DOHH2 (cell line): ENCODE measurements at regions not wholly inside any gene's neighbourhood (a gene's known extent, or its start where the extent isn't known, plus 50 kb on each side); places are given as distances from the start of the nearest gene placed in this dataset.

ENCODE experiments used
- H3F3A ChIP-seq: fragments of 200-600 bp; sonication (generic), shearing (Covaris generic); 2 replicates; pipeline ENCODE4 v1.6.0; 2016; ENCODE audit warnings: antibody characterized with exemption, mild to moderate bottlenecking; ENCODE audit not compliant: control insufficient read depth, insufficient read depth
- H3K27ac ChIP-seq: fragments of 200-600 bp; sonication (generic); 2 replicates; pipeline ENCODE4 v1.5.1; 2014; ENCODE audit warnings: low read depth, mild to moderate bottlenecking, low read length, moderate library complexity
- H3K27me3 ChIP-seq: fragments of 200-600 bp; sonication (generic); 2 replicates; pipeline ENCODE4 v1.6.1; 2014; ENCODE audit warnings: mild to moderate bottlenecking, low read length, mixed read lengths; ENCODE audit not compliant: control insufficient read depth
- H3K36me3 ChIP-seq: fragments of 200-600 bp; sonication (generic); 2 replicates; pipeline ENCODE4 v1.6.1; 2014; ENCODE audit warnings: mild to moderate bottlenecking, low read length, moderate library complexity, mixed read lengths; ENCODE audit not compliant: control insufficient read depth
- H3K4me1 ChIP-seq: fragments of 200-600 bp; sonication (generic); 2 replicates; pipeline ENCODE4 v1.6.1; 2014; ENCODE audit warnings: mild to moderate bottlenecking, low read length, mixed read lengths; ENCODE audit not compliant: control insufficient read depth
- H3K4me2 ChIP-seq: fragments of 200-600 bp; sonication (generic); 2 replicates; pipeline ENCODE4 v1.6.0; 2014; ENCODE audit warnings: mild to moderate bottlenecking, low read length, moderate library complexity
- H3K4me3 ChIP-seq: fragments of 200-600 bp; sonication (generic); 2 replicates; pipeline ENCODE4 v1.5.1; 2014; ENCODE audit warnings: mild to moderate bottlenecking, low read length, mixed read lengths
- H3K79me2 ChIP-seq: fragments of 200-600 bp; sonication (generic); 2 replicates; pipeline ENCODE4 v1.6.1; 2014; ENCODE audit warnings: mild to moderate bottlenecking, low read length, mixed read lengths; ENCODE audit not compliant: control insufficient read depth
- H3K9me2 ChIP-seq: fragments of 200-600 bp; sonication (generic); replicated peaks from 2 replicates; pipeline ENCODE4 v1.6.1; 2014; ENCODE audit warnings: mild to moderate bottlenecking, low read length, mixed read lengths; ENCODE audit not compliant: control insufficient read depth
- H3K9me3 ChIP-seq: fragments of 200-600 bp; sonication (generic); 2 replicates; pipeline ENCODE4 v1.6.1; 2014; ENCODE audit warnings: antibody characterized with exemption, low read length, mixed read lengths; ENCODE audit not compliant: control insufficient read depth, insufficient read depth
- H4K20me1 ChIP-seq: fragments of 200-600 bp; sonication (generic); 2 replicates; pipeline ENCODE4 v1.6.0; 2014; ENCODE audit warnings: low read depth, mild to moderate bottlenecking, antibody characterized with exemption, low read length, moderate library complexity; ENCODE audit not compliant: control insufficient read depth, insufficient read depth
- CTCF ChIP-seq: fragments of 200-600 bp; sonication (generic); IDR thresholded peaks from one replicate; pipeline ENCODE4 v1.5.1; 2014; ENCODE audit warnings: antibody characterized with exemption, mild to moderate bottlenecking, low read depth, low read length; ENCODE audit not compliant: poor library complexity, severe bottlenecking
- EZH2phosphoT487 ChIP-seq: fragments of 200-600 bp; sonication (generic); IDR thresholded peaks from 2 replicates; pipeline ENCODE4 v1.6.1; 2017; ENCODE audit warnings: borderline replicate concordance, mild to moderate bottlenecking, antibody characterized with exemption, low read length, moderate library complexity, mixed read lengths

- H3K36me3 ChIP-seq: no peaks in the 10 kb centered on the region
- H3K27me3 ChIP-seq: no peaks in the 10 kb centered on the region
- no peaks in the 10 kb centered on the region; the same call in 1 of the 2 replicates for H3K9me3 ChIP-seq
- no peaks in the 10 kb centered on the region for H3F3A ChIP-seq
- H4K20me1 ChIP-seq: no peaks in the 10 kb centered on the region
- no peaks in the 10 kb centered on the region for H3K9me2 ChIP-seq
- H3K4me2 ChIP-seq: no peak overlapping the region
- no peaks in the 10 kb centered on the region for H3K4me1 ChIP-seq
- H3K79me2 ChIP-seq: no peaks in the 10 kb centered on the region
- no peak overlapping the region for H3K27ac ChIP-seq
- H3K4me3 ChIP-seq: no peak overlapping the region
- TF ChIP-seq EZH2phosphoT487 (no peak), CTCF (no peak)
Observed at GRCh38 chr9:113708821-113709713, 167.0 kb upstream of the ZNF618 start.

GRCh38 chr9:113709721-113710120, 166.4 kb upstream of the ZNF618 start:
- no peaks in the 10 kb centered on the region for H4K20me1 ChIP-seq
- no peak overlapping the region for H3K4me2 ChIP-seq
- TF ChIP-seq CTCF: no peak
- no peak for TF ChIP-seq EZH2phosphoT487

GRCh38 chr9:113711251-113711650, 164.9 kb upstream of the ZNF618 start:
- Histone ChIP-seq H3K27ac (no peak overlapping the region), H3K79me2 (no peaks in the 10 kb centered on the region), H3K4me2 (no peak overlapping the region), H3K27me3 (no peaks in the 10 kb centered on the region; the same call in 1 of the 2 replicates), H3K4me3 (no peak overlapping the region), H3K4me1 (no peaks in the 10 kb centered on the region), H3K9me3 (no peaks in the 10 kb centered on the region; the same call in 1 of the 2 replicates), H3F3A (no peaks in the 10 kb centered on the region), H3K36me3 (no peaks in the 10 kb centered on the region), H4K20me1 (no peaks in the 10 kb centered on the region), H3K9me2 (no peaks in the 10 kb centered on the region)
- TF ChIP-seq CTCF: no peak

More at GRCh38 chr9:113709721-113710120, 166.4 kb upstream of the ZNF618 start:
- Histone ChIP-seq H3K9me3 (no peaks in the 10 kb centered on the region; the same call in 1 of the 2 replicates), H3K9me2 (no peaks in the 10 kb centered on the region), H3K27me3 (no peaks in the 10 kb centered on the region), H3K79me2 (no peaks in the 10 kb centered on the region), H3K4me3 (no peak overlapping the region), H3F3A (no peaks in the 10 kb centered on the region), H3K4me1 (no peaks in the 10 kb centered on the region), H3K27ac (no peak overlapping the region), H3K36me3 (no peaks in the 10 kb centered on the region)
